Peyer's patch (tissue), 4 donors: ENCODE measurements at regions not wholly inside any gene's neighbourhood (a gene's known extent, or its start where the extent isn't known, plus 50 kb on each side); places are given as distances from the start of the nearest gene placed in this dataset.

Experiments used
- POLR2A ChIP-seq, 2 donors: fragments of 450-650 bp; IDR thresholded peaks; one replicate each; pipeline ENCODE4 v1.5.1; 2017; ENCODE audit warnings: antibody characterized with exemption in 2 of 2, mild to moderate bottlenecking in 2 of 2, moderate library complexity in 2 of 2
- TF ChIP-seq, protein P1 (sequence below), 6 experiments: fragments of 450-650 bp in 4 of 6; fragments of 200-600 bp in 2 of 6; sonication (generic) in 1 of 6; IDR thresholded peaks; one replicate each; pipeline ENCODE4 v1.5.1; 2017 to 2019; ENCODE audit warnings: antibody characterized with exemption in 6 of 6, mild to moderate bottlenecking in 3 of 6, moderate library complexity in 1 of 6

DNA sequence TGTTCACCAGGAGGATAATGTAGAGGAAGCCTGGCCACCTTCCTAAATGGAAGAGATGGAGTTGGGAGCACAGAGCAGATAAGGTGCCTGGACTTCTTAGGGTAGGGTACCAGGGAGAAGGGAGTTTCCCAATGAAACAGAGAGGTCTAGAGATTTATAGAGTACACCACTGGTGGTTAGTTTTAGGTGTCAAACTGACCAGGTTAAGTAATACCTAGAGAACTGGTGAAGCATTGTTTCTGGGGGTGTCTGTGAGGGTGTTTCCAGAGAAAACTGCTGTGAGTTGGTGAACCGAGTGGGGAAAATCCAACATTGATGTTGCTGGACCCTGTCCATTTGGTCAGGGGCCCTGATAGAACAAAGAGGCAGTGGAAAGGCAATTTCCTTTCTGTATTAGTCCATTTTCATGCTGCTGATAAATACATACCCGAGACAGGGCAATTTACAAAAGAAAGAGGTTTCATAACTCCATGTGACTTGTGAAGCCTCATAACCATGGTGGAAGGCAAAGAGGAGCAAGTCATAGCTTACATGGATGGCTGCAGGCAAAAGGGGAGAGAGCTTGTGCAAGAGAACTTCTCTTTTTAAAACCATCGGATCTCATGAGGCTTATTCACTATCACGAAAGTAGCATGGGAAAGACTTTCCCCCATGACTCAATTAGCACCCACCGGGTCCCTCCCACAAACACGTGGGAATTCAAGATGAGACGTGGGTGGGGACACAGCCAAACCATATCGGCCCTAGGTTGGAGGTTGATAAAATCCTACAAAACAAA lies 260.8 kb downstream of the CBLN2 start:
- TF ChIP-seq, protein P1, sequence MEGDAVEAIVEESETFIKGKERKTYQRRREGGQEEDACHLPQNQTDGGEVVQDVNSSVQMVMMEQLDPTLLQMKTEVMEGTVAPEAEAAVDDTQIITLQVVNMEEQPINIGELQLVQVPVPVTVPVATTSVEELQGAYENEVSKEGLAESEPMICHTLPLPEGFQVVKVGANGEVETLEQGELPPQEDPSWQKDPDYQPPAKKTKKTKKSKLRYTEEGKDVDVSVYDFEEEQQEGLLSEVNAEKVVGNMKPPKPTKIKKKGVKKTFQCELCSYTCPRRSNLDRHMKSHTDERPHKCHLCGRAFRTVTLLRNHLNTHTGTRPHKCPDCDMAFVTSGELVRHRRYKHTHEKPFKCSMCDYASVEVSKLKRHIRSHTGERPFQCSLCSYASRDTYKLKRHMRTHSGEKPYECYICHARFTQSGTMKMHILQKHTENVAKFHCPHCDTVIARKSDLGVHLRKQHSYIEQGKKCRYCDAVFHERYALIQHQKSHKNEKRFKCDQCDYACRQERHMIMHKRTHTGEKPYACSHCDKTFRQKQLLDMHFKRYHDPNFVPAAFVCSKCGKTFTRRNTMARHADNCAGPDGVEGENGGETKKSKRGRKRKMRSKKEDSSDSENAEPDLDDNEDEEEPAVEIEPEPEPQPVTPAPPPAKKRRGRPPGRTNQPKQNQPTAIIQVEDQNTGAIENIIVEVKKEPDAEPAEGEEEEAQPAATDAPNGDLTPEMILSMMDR (IDR thresholded peaks at IDR 0.05) = no peak
- TF ChIP-seq POLR2A (IDR thresholded peaks at IDR 0.05) = no peak
